Muscle of leg (tissue), 3 donors: ENCODE measurements at regions not wholly inside any gene's neighbourhood (a gene's known extent, or its start where the extent isn't known, plus 50 kb on each side); places are given as distances from the start of the nearest gene placed in this dataset.

ENCODE experiments used
- DNase-seq: peaks from one replicate; pipeline ENCODE4 v3.0.0; 2013
- H3K27ac ChIP-seq: one replicate; pipeline ENCODE4 v1.5.1; 2013; ENCODE audit warnings: mild to moderate bottlenecking, low read length, control low read depth
- H3K27me3 ChIP-seq: one replicate; pipeline ENCODE4 v1.6.1; 2013; ENCODE audit warnings: low read length; ENCODE audit not compliant: control insufficient read depth, insufficient read depth
- H3K36me3 ChIP-seq: one replicate; pipeline ENCODE4 v1.6.1; 2013; ENCODE audit warnings: low read length; ENCODE audit not compliant: control insufficient read depth, insufficient read depth
- H3K4me1 ChIP-seq: one replicate; pipeline ENCODE4 v1.6.1; 2013; ENCODE audit warnings: low read length; ENCODE audit not compliant: control insufficient read depth, insufficient read depth
- H3K4me3 ChIP-seq: one replicate; pipeline ENCODE4 v1.5.1; 2013; ENCODE audit warnings: low read length, control low read depth
- H3K9me3 ChIP-seq: replicated peaks from 2 replicates; pipeline ENCODE4 v1.6.1; 2013; ENCODE audit warnings: low read depth, low read length; ENCODE audit not compliant: control insufficient read depth
- WGBS: methylation state at CpG from one replicate; pipeline ENCODE4 v1.1.5; 2013; ENCODE audit warnings: missing lambda C conversion rate; ENCODE audit not compliant: insufficient coverage; 5-methylcytosine and 5-hydroxymethylcytosine counted together

DNA sequence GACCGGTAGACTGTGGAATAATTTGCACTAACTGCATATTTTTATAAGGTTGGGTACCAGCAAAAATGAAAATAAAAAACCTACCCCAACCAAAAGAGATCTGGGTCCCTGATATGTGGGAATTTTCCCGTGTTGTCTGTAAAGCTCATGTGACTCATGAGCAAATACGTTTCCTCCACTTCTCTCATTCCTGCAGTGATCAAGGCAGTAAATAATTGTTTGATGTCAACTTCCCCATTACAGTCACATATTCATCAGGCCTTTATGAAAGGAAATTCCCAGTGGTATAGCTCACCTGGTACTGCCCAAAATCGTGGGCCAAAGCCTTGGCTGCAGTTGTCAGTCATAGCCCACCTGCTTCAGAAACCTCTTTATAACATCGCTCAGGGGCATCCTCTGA, 166.0 kb upstream of the ANK3 start:
- no peaks in the 10 kb centered on the region for H3K27me3 ChIP-seq
- no peaks in the 10 kb centered on the region for H3K9me3 ChIP-seq
- WGBS, result 0% methylated on average over 1 of the region's 5 CpGs
- no peaks in the 10 kb centered on the region for H3K36me3 ChIP-seq
- no peaks in the 10 kb centered on the region for H3K4me1 ChIP-seq
- no peak for DNase-seq
- H3K4me3 ChIP-seq, result no peak overlapping the region
- no peak overlapping the region for H3K27ac ChIP-seq

DNA sequence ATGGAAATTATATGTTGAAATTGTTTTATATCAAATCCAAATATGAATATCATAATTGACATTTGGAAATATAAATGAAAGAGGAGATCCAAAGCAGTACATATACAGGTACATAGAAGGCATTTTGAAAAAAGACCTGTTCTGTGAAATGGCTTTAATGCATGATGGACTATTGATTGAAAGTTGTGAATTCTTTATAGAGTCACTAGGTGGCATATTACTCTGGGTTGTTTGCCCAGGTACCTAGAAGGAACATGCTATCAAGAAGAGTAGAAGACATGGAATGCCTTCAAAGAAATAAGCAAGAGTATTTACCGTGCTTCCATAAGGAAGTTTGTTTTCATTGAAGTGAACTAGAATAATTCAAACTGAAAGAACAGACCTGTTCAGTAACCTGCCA, 160.0 kb upstream of the ANK3 start:
- Histone ChIP-seq H3K36me3 (no peaks in the 10 kb centered on the region), H3K4me3 (no peak overlapping the region), H3K27me3 (no peaks in the 10 kb centered on the region), H3K9me3 (no peaks in the 10 kb centered on the region), H3K27ac (no peak overlapping the region), H3K4me1 (no peaks in the 10 kb centered on the region)
- DNase-seq, result no peak
- WGBS, result no CpG with 5 or more reads among the region's 1 CpG

DNA sequence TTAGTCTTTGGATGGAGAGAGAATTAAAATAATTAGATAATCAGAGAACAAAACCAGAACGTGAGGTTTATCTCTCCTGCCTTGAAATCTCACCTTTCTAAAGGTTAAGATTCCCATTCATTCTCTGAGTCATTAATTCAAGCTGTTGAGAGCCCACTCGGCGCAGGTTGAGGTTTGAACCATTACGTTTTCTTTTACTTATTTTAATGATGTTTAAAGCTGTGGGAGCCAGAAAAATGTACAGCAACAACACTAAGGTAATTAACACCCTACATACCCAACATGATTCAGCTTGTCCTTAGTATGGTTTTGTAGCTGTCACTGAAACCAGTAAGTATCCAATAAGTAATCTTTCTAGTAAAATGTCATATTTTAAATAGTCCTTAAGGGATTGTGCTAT, 153.0 kb upstream of the ANK3 start:
- DNase-seq, result no peak
- WGBS, result no CpG with 5 or more reads among the region's 4 CpGs
- no peaks in the 10 kb centered on the region for H3K9me3 ChIP-seq
- no peak overlapping the region for H3K27ac ChIP-seq
- H3K27me3 ChIP-seq, result no peaks in the 10 kb centered on the region
- H3K36me3 ChIP-seq, result no peaks in the 10 kb centered on the region
- H3K4me1 ChIP-seq, result no peaks in the 10 kb centered on the region
- H3K4me3 ChIP-seq, result no peak overlapping the region

DNA sequence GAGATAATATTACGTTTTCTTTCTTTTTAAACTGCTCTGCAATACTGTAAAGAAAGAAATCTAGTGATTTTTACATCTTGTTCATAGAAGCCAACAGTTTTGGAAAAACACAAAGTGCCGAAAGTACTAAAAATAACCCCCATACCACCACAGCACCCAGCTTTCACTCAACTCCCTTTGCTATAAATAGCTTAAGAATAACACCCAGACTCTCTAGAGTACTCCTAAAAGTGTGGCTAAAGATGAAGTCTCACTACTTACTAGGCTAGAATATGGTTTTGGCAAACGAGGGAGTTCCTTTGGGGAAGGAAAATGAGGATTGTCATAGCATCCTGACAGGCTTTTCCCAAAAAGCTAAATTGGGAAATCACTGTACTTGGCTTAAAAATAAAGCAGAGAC, 151.8 kb upstream of the ANK3 start:
- no peaks in the 10 kb centered on the region for H3K9me3 ChIP-seq
- no peaks in the 10 kb centered on the region for H3K27me3 ChIP-seq
- peak; percentile 22 for DNase-seq
- H3K4me3 ChIP-seq, result no peak overlapping the region
- H3K36me3 ChIP-seq, result no peaks in the 10 kb centered on the region
- WGBS, result 40% methylated on average over 1 of the region's 3 CpGs
- H3K27ac ChIP-seq, result no peak overlapping the region
- H3K4me1 ChIP-seq, result no peaks in the 10 kb centered on the region

DNA sequence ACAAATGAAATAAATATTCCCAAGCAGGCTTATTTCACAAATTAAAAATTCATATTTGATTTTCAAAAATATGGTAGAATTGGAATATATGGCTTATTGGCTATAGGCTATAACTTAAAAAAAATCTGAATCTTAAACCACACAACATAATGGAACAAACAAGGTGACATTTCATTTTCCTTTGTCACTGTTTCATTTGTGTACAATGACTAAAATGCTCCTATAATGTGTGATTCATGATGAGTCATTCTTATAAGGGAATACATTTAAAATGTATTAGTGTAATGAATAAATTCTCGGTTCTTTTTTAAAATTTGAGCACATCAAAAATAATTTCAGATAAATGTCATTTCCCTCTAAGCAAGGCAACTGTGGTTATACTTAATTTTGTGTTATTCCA, 148.0 kb upstream of the ANK3 start:
- Histone ChIP-seq H3K27ac (no peak overlapping the region), H3K36me3 (no peaks in the 10 kb centered on the region), H3K4me1 (no peaks in the 10 kb centered on the region), H3K27me3 (no peaks in the 10 kb centered on the region), H3K9me3 (no peaks in the 10 kb centered on the region), H3K4me3 (no peak overlapping the region)
- no CpG with 5 or more reads among the region's 1 CpG for WGBS
- DNase-seq, result no peak

DNA sequence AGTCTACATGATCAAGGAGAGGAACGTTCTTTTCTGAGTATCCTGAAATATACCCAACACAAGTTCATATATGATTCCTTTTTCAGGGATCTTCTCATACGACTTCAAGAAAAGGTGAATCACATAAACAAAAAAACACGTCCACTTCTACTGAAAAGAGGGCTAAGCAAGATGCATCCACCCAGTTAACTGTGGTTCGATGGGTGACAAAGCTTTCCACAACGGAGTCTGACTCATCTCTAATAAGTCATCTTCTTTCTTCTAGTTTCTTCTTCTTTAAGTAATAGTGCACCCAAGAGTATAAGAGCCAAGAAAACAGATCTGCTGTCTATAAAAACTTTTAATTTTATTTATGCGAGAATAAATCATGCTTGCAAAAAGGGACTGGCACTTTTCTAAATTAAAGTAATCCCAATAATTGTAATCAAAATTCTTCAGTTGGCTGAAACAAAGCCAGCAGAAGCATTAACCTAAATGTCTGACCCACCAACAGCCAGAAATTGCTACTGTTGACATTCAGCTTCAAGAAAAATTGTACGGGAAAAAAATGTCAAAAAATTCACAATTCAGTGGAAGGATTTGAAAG, 146.9 kb upstream of the ANK3 start:
- Histone ChIP-seq H3K4me1 (no peaks in the 10 kb centered on the region), H3K4me3 (no peak overlapping the region), H3K27me3 (no peaks in the 10 kb centered on the region), H3K27ac (no peak overlapping the region), H3K36me3 (no peaks in the 10 kb centered on the region), H3K9me3 (no peaks in the 10 kb centered on the region)
- 61% methylated on average over 3 of the region's 7 CpGs for WGBS
- no peak for DNase-seq

DNA sequence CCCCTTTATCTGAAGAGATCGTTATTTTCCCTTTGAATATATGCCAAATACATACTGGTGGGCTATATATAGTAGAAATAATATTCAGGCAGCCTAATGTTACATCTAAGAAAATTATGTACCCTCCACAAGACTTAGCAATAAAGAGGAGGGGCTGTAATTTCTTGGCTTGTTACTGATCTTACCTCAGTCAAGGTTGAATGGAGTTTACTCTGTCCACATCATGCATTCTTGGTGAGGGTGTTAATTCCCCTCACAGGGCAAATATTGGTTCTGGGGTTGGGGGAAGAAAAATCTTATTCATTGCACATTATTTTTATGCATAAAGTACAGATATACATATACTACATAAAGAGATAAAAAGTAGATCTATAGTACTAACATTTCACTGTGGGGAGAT, 145.8 kb upstream of the ANK3 start:
- Histone ChIP-seq H3K27me3 (no peaks in the 10 kb centered on the region), H3K4me1 (no peaks in the 10 kb centered on the region), H3K36me3 (no peaks in the 10 kb centered on the region), H3K4me3 (no peak overlapping the region), H3K9me3 (no peaks in the 10 kb centered on the region), H3K27ac (no peak overlapping the region)
- no peak for DNase-seq
- WGBS, result no CpG with 5 or more reads among the region's 1 CpG

DNA sequence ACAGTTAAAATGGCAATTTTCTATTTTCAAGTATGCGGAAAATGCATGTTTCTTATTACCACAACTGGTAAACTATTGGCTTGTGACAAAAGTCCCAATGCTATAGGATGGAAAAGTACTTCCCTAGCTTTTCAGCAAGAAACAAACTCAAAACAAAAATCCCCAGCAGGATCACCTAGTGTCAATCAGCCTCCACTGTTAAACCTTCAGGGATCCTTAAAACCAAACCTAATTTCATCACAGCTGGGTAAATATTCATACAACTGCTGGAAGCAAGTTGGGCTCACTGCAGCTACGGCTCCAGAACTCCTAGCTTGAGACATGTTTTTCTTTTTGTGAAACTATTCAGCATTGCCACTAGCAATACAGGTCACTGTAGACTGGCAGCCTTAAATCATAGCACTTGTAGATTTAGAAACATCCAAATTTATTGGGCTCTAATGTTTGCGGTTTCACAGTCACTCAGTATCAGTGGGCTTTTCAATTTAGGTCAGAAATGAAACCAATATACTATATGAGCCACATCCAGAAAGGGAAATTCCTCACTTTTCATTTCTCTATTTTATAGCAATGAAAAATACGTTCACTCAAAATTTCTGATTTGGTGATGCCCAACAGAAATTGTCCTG, 145.2 kb upstream of the ANK3 start:
- no peak for DNase-seq
- no peaks in the 10 kb centered on the region for H3K27me3 ChIP-seq
- H3K4me1 ChIP-seq, result no peaks in the 10 kb centered on the region
- no peaks in the 10 kb centered on the region for H3K9me3 ChIP-seq
- H3K36me3 ChIP-seq, result no peaks in the 10 kb centered on the region
- H3K4me3 ChIP-seq, result no peak overlapping the region
- no peak overlapping the region for H3K27ac ChIP-seq
- 45% methylated on average over 2 of the region's 4 CpGs for WGBS

DNA sequence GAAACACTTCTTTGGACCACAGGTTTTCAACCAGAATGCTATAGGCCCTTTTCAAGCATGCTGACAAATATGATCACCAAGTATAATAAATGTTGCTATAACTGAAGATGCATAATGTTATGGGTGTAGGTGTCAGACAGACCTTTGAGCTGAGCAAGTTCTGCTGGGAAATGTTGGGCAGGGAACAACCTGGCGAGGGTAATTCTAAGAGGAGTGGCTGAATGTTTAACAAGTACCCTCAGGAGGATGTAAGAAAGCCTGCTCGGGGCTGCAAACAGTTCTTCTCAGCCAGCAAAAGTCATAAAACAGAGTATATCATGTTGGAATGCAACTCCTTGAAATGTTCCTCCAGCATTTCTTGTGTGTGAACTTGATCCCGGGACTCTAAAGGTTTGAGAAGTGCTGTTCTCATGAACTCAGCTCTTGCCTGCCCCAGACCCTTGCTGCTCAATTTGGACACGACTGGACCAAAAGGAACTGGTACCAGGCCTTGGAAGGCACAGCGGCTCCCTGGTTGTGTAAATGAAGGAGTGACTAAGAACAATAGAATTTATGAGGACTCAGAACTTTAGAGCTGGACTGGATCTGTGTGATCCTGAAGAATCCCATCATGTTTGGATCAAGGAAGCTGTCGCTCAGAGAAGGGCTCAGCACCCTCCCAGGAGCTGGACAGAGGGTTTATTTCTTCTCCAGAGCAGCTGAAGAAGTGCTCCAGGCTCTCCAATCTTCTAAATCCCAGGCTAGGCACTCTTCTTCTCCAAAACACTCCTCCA, 143.2 kb upstream of the ANK3 start:
- Histone ChIP-seq H3K9me3 (no peaks in the 10 kb centered on the region), H3K4me3 (no peak overlapping the region), H3K27ac (no peak overlapping the region), H3K36me3 (no peaks in the 10 kb centered on the region), H3K4me1 (no peaks in the 10 kb centered on the region), H3K27me3 (no peaks in the 10 kb centered on the region)
- WGBS, result 48% methylated on average over 4 of the region's 6 CpGs
- no peak for DNase-seq

DNA sequence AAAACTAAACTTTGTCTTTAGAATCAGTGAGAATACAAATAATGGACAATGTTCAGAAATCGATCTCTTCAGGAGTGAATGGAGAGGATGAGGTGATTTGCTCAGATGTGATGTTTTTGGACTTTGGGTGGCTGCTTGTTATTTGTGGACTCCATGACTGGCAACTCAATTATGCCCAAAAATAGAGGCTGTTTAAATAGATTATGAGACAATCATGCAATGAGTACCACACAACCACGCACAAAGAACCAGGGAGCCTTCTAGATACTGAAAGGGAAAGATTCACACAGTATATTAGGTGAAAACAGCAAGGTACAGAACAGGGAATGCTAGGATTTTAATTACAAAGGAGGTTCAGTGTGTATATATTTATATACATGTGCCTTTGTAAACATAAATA, 141.3 kb upstream of the ANK3 start:
- Histone ChIP-seq H3K27me3 (no peaks in the 10 kb centered on the region), H3K9me3 (no peaks in the 10 kb centered on the region), H3K27ac (no peak overlapping the region), H3K36me3 (no peaks in the 10 kb centered on the region), H3K4me3 (no peak overlapping the region), H3K4me1 (no peaks in the 10 kb centered on the region)
- DNase-seq, result no peak
- 100% methylated on average over 1 of the region's 2 CpGs for WGBS
